Neural crest cell (in vitro differentiated cells): ENCODE measurements at regions not wholly inside any gene's neighbourhood (a gene's known extent, or its start where the extent isn't known, plus 50 kb on each side); places are given as distances from the start of the nearest gene placed in this dataset.

Experiments used
- DNase-seq: peaks from one replicate; pipeline ENCODE4 v3.0.0; 2021; ENCODE audit warnings: low read depth, mixed read lengths, low spot score
- H3K27ac Mint-ChIP-seq: one replicate; pipeline ENCODE4 v1.8.0; 2021; ENCODE audit warnings: mild to moderate bottlenecking, mixed read lengths; ENCODE audit not compliant: unreplicated experiment
- H3K27me3 Mint-ChIP-seq: 2 replicates; pipeline ENCODE4 v1.8.0; 2021; ENCODE audit warnings: low read depth, mild to moderate bottlenecking, mixed read lengths
- H3K36me3 Mint-ChIP-seq: 2 replicates; pipeline ENCODE4 v1.8.0; 2021; ENCODE audit warnings: low read depth, mild to moderate bottlenecking, mixed read lengths
- H3K4me1 Mint-ChIP-seq: 2 replicates; pipeline ENCODE4 v1.8.0; 2021; ENCODE audit warnings: mixed read lengths
- H3K4me3 Mint-ChIP-seq: one replicate; pipeline ENCODE4 v1.8.0; 2021; ENCODE audit warnings: mild to moderate bottlenecking, mixed read lengths
- H3K9me3 Mint-ChIP-seq: 2 replicates; pipeline ENCODE4 v1.8.0; 2021; ENCODE audit warnings: mixed read lengths
- TF ChIP-seq, protein P1 (sequence below): fragments of 200-600 bp; sonication (generic); conservative IDR thresholded peaks from 2 replicates; pipeline ENCODE4 v1.5.0; 2021; ENCODE audit warnings: antibody characterized with exemption, mild to moderate bottlenecking

DNA sequence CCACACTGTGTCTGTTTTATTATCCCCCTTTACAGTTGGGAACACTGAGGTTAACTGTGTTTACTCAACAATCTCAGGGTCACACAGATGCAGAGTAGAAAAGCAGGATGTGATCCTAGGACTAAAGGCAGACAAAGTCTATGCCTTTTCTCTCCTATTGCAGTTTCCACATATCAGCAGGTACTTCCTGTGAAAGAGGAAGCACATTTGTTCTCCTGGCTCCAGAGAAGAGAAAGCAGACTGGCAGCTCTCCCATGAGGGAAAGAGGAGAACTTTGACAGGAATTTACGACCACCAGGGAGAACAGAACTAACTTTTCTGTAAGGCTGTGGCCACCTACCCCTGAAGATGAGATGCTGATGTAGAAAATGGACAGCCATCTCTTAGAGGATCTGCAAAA, 84.2 kb upstream of the TNC start:
- TF ChIP-seq, protein P1, sequence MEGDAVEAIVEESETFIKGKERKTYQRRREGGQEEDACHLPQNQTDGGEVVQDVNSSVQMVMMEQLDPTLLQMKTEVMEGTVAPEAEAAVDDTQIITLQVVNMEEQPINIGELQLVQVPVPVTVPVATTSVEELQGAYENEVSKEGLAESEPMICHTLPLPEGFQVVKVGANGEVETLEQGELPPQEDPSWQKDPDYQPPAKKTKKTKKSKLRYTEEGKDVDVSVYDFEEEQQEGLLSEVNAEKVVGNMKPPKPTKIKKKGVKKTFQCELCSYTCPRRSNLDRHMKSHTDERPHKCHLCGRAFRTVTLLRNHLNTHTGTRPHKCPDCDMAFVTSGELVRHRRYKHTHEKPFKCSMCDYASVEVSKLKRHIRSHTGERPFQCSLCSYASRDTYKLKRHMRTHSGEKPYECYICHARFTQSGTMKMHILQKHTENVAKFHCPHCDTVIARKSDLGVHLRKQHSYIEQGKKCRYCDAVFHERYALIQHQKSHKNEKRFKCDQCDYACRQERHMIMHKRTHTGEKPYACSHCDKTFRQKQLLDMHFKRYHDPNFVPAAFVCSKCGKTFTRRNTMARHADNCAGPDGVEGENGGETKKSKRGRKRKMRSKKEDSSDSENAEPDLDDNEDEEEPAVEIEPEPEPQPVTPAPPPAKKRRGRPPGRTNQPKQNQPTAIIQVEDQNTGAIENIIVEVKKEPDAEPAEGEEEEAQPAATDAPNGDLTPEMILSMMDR: no peak
- H3K27me3 Mint-ChIP-seq: peaks cover 4% of the 10 kb centered on the region
- H3K4me3 Mint-ChIP-seq: no peak overlapping the region
- H3K9me3 Mint-ChIP-seq: peaks cover 2% of the 10 kb centered on the region
- no peaks in the 10 kb centered on the region for H3K36me3 Mint-ChIP-seq
- H3K4me1 Mint-ChIP-seq: peaks cover 8% of the 10 kb centered on the region
- no peak overlapping the region for H3K27ac Mint-ChIP-seq
- no peak for DNase-seq

DNA sequence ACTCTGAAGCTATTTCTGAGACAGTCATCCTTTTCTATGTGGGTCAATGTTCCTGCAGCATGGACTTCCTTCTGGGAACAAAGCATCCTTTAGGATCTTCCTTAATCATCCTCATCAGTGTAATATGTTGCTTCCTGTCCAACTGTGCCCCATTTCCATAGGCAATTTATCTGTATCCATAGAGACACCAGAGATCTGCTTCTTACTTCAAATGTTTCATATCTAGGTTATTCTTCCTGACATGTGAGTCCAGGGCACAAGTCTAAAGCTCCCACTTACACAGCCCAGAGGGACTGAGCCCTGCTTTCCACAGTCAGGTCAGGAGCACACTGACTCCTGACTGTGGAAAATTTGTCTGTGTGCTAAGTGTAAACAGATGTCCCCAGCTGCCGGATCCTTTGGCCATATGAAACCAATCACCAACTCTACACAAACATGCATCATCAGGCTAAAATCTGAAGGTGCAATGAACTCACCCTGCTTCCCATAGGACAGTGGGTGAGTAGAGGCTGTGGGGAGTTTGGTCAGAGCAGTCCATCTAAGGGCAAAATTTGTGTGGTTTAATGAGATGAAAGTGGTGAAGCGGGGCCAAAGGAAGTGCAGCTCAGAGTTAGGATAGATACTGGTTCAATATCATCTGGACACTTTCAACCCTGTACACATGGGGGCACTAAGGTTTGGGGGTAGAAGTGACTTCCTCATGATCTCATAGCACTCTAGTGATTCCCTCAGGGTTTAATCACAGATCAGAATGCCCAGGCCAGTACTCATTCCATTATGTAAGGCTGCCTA, 85.2 kb upstream of the TNC start:
- peaks cover 4% of the 10 kb centered on the region for H3K27me3 Mint-ChIP-seq
- H3K4me3 Mint-ChIP-seq: no peak overlapping the region
- DNase-seq: no peak
- H3K27ac Mint-ChIP-seq: peak overlapping the region; percentile 51
- no peaks in the 10 kb centered on the region for H3K36me3 Mint-ChIP-seq
- TF ChIP-seq, protein P1: no peak
- peaks cover 2% of the 10 kb centered on the region for H3K9me3 Mint-ChIP-seq
- H3K4me1 Mint-ChIP-seq: peaks cover 8% of the 10 kb centered on the region

DNA sequence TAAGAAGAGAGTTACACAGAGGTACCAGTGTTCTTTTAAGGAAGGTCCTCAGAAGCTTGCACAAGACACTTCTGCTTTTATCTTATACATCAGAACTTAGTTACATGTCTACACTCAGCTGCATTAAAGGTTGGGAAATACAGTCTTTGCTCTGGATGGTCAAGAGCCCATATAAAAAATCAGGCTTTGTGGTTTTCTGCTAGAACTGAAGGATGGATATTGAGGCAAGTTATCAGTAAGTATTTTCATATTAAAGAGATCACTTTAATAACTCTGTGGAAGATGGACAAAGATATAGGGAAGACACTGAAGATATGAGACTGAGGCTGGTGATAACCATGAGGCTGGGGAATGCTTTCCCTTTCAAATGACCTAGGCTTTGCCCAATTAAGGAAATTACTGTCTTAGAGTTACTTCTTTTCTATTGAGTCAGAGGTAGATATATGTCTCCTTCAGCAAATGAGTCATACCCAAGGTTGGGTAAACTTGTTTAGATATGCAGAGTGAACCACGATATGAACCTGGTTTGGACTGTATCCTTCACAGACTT, 87.0 kb upstream of the TNC start:
- TF ChIP-seq, protein P1: no peak
- H3K4me3 Mint-ChIP-seq: no peak overlapping the region
- no peak for DNase-seq
- H3K36me3 Mint-ChIP-seq: no peaks in the 10 kb centered on the region
- peaks cover 4% of the 10 kb centered on the region for H3K27me3 Mint-ChIP-seq
- H3K4me1 Mint-ChIP-seq: peaks cover 8% of the 10 kb centered on the region
- peaks cover 2% of the 10 kb centered on the region for H3K9me3 Mint-ChIP-seq
- H3K27ac Mint-ChIP-seq: no peak overlapping the region

DNA sequence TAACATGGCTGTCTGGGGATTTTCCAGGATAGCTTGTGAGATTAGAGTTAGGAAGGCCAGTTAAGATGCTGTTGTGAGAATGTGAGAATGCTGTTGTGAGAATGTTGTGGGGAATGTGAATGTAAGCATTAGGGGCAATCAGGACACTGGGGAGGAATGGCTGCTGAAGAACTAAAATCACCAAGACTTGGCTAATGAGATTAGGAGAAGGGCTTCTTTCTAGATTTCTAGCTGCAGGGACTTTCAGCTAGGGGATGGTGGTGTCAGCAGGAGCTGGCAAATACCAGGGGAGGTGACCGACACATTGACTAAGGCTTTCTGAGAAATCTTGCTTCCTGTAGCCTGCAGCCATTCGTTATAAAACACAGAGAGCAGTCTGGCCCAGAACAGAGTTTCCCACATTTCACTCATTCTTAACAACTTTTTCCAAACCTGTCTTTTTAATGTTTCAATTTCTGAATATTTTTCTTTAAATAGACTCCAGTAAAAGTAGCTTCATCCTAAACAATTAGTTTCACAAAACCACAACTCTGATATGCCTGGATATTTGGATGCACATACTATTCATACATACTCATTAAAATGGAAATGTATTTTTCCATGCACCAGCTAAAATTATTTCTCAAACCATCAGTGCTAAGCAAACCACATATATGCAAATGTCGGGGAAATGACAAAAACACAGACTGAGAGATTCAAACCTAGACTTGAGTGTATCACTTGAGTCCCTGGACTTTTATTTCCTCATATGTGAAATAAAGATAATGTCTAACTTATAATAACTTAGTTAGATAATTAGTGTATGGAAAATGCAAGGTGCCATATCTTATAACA, 89.3 kb upstream of the TNC start:
- Mint-ChIP-seq H3K36me3 (no peaks in the 10 kb centered on the region), H3K27ac (no peak overlapping the region), H3K4me3 (no peak overlapping the region), H3K4me1 (peaks cover 17% of the 10 kb centered on the region), H3K27me3 (peaks cover 4% of the 10 kb centered on the region), H3K9me3 (peaks cover 2% of the 10 kb centered on the region)
- TF ChIP-seq, protein P1: no peak
- DNase-seq: no peak

DNA sequence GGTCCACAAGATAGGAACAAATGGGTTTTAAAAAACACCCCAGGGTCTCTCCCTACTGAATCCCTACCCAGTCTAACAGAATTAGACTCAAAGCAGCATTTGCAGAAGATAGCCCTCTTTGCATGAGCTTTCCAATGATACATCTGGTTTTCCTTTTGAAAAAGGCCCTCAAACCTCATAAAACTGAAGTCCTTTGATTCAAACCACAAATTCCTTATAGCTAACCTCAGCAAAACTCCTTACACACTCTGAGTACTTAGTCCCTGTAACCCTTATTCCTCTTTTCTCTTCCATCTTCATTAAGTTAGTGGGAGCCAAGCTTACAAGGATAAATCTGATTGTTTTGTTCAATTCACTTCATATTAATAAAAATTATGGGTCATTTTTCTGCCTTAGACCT, 90.5 kb upstream of the TNC start:
- Mint-ChIP-seq H3K27ac (no peak overlapping the region), H3K4me3 (no peak overlapping the region), H3K4me1 (peaks cover 19% of the 10 kb centered on the region), H3K36me3 (no peaks in the 10 kb centered on the region), H3K27me3 (peaks cover 4% of the 10 kb centered on the region), H3K9me3 (no peaks in the 10 kb centered on the region)
- TF ChIP-seq, protein P1: no peak
- DNase-seq: no peak
